Stimulated activated naive CD8-positive, alpha-beta T cell treated with anti-CD3 and anti-CD28 coated beads, Interleukin-15, amount 100 ng/mL, for 72 hours (primary cell): ENCODE measurements at regions not wholly inside any gene's neighbourhood (a gene's known extent, or its start where the extent isn't known, plus 50 kb on each side); places are given as distances from the start of the nearest gene placed in this dataset.

ENCODE experiments used
- ATAC-seq: fragments of 150-1000 bp; cut with Tn5 transposase; 2 replicates; pipeline ENCODE4 v1.10.0; 2021; ENCODE audit warnings: mild to moderate bottlenecking, moderate library complexity
- DNase-seq, 2 donors: peaks; one replicate each; pipeline ENCODE4 v3.0.0; 2021 to 2022
- H3K27ac Mint-ChIP-seq, 2 donors: one replicate each; pipeline ENCODE4 v1.8.0; 2022; ENCODE audit warnings: mild to moderate bottlenecking in 2 of 2, mixed read lengths in 2 of 2, moderate library complexity in 2 of 2
- H3K27me3 Mint-ChIP-seq: one replicate; pipeline ENCODE4 v1.8.0; 2022; ENCODE audit warnings: mixed read lengths
- H3K4me1 Mint-ChIP-seq: one replicate; pipeline ENCODE4 v1.8.0; 2022; ENCODE audit warnings: mild to moderate bottlenecking, mixed read lengths
- H3K4me3 Mint-ChIP-seq, 2 donors: one replicate each; pipeline ENCODE4 v1.8.0; 2022; ENCODE audit warnings: mild to moderate bottlenecking in 2 of 2, mixed read lengths in 2 of 2, moderate library complexity in 1 of 2
- H3K9me3 Mint-ChIP-seq, 2 donors: one replicate each; pipeline ENCODE4 v1.8.0; 2022; ENCODE audit warnings: mixed read lengths in 2 of 2

- ATAC-seq (no peak), DNase-seq (no peak)
- Mint-ChIP-seq H3K4me1 (peaks cover 14% of the 10 kb centered on the region), H3K27ac (no peak overlapping the region), H3K27me3 (no peaks in the 10 kb centered on the region), H3K4me3 (no peak overlapping the region), H3K9me3 (peaks cover 0 to 6% of the 10 kb centered on the region in 2 donors)
These were observed 117.4 kb upstream of the LPP start for GRCh38 chr3:188036375-188037194.

- Mint-ChIP-seq H3K9me3 (peaks cover 0 to 5% of the 10 kb centered on the region in 2 donors), H3K27ac (no peak overlapping the region), H3K4me1 (peaks cover 16% of the 10 kb centered on the region), H3K4me3 (no peak overlapping the region), H3K27me3 (peaks cover 4% of the 10 kb centered on the region)
- DNase-seq (no peak), ATAC-seq (no peak)
These were observed 116.7 kb upstream of the LPP start for GRCh38 chr3:188037195-188037718.

GRCh38 chr3:188037965-188038581 is 115.9 kb upstream of the LPP start:
- ATAC-seq (no peak), DNase-seq (no peak)
- H3K4me1 Mint-ChIP-seq: peaks cover 16% of the 10 kb centered on the region
- no peak overlapping the region for H3K4me3 Mint-ChIP-seq
- no peaks in the 10 kb centered on the region for H3K9me3 Mint-ChIP-seq
- peak overlapping the region in 1 of 2 donors; percentile 31 for H3K27ac Mint-ChIP-seq
- H3K27me3 Mint-ChIP-seq: peaks cover 7% of the 10 kb centered on the region

GRCh38 chr3:188041193-188041592 is 112.8 kb upstream of the LPP start:
- Mint-ChIP-seq H3K27me3 (peaks cover 7% of the 10 kb centered on the region), H3K27ac (no peak overlapping the region), H3K4me3 (no peak overlapping the region), H3K9me3 (no peaks in the 10 kb centered on the region), H3K4me1 (peaks cover 24% of the 10 kb centered on the region)
- ATAC-seq (peak; percentile 67), DNase-seq (no peak)

GRCh38 chr3:188041895-188042294 is 112.1 kb upstream of the LPP start:
- Mint-ChIP-seq H3K4me3 (no peak overlapping the region), H3K9me3 (no peaks in the 10 kb centered on the region), H3K4me1 (peaks cover 24% of the 10 kb centered on the region), H3K27ac (peak overlapping the region in 1 of 2 donors; percentile 36), H3K27me3 (peaks cover 7% of the 10 kb centered on the region)
- ATAC-seq (no peak), DNase-seq (no peak)

GRCh38 chr3:188042466-188042865 is 111.5 kb upstream of the LPP start:
- no peaks in the 10 kb centered on the region for H3K9me3 Mint-ChIP-seq
- peaks cover 24% of the 10 kb centered on the region for H3K4me1 Mint-ChIP-seq
- peaks cover 7% of the 10 kb centered on the region for H3K27me3 Mint-ChIP-seq
- no peak overlapping the region for H3K27ac Mint-ChIP-seq
- ATAC-seq (no peak), DNase-seq (no peak)
- no peak overlapping the region for H3K4me3 Mint-ChIP-seq

- ATAC-seq: peak; percentile 87
- H3K27me3 Mint-ChIP-seq: peaks cover 7% of the 10 kb centered on the region
These were observed 110.1 kb upstream of the LPP start for GRCh38 chr3:188043891-188044290.

GRCh38 chr3:188046561-188047211 is 107.3 kb upstream of the LPP start:
- Mint-ChIP-seq H3K27ac (no peak overlapping the region), H3K27me3 (peaks cover 7% of the 10 kb centered on the region), H3K4me1 (peaks cover 28% of the 10 kb centered on the region), H3K9me3 (no peaks in the 10 kb centered on the region), H3K4me3 (no peak overlapping the region)
- no peak for ATAC-seq
- DNase-seq: no peak

More at GRCh38 chr3:188043891-188044290, 110.1 kb upstream of the LPP start:
- H3K27ac Mint-ChIP-seq: no peak overlapping the region
- DNase-seq: peak in 1 of 2 donors; percentile 41
- H3K4me3 Mint-ChIP-seq: no peak overlapping the region
- no peaks in the 10 kb centered on the region for H3K9me3 Mint-ChIP-seq
- peaks cover 18% of the 10 kb centered on the region for H3K4me1 Mint-ChIP-seq

- H3K27ac Mint-ChIP-seq: no peak overlapping the region
- no peak overlapping the region for H3K4me3 Mint-ChIP-seq
- ATAC-seq (no peak), DNase-seq (no peak)
- peaks cover under 1% of the 10 kb centered on the region for H3K27me3 Mint-ChIP-seq
- no peaks in the 10 kb centered on the region for H3K9me3 Mint-ChIP-seq
- H3K4me1 Mint-ChIP-seq: peaks cover 34% of the 10 kb centered on the region
These were observed 106.4 kb upstream of the LPP start for GRCh38 chr3:188047536-188047935.

- Mint-ChIP-seq H3K27ac (peak overlapping the region in 1 of 2 donors; percentile 15), H3K4me3 (peak overlapping the region; percentile 23 to 41), H3K4me1 (peaks cover 34% of the 10 kb centered on the region), H3K27me3 (no peaks in the 10 kb centered on the region), H3K9me3 (no peaks in the 10 kb centered on the region)
- ATAC-seq (peak; percentile 88), DNase-seq (peak; percentile 17 to 38)
These were observed 104.1 kb upstream of the LPP start for GRCh38 chr3:188049606-188050530.

- no peaks in the 10 kb centered on the region for H3K9me3 Mint-ChIP-seq
- DNase-seq (no peak), ATAC-seq (no peak)
- peaks cover 34% of the 10 kb centered on the region for H3K4me1 Mint-ChIP-seq
- H3K27ac Mint-ChIP-seq: no peak overlapping the region
- H3K4me3 Mint-ChIP-seq: no peak overlapping the region
- H3K27me3 Mint-ChIP-seq: no peaks in the 10 kb centered on the region
These were observed 102.2 kb upstream of the LPP start for GRCh38 chr3:188051801-188052168.

GRCh38 chr3:188052169-188053035 is 101.6 kb upstream of the LPP start:
- Mint-ChIP-seq H3K27ac (peak overlapping the region in 1 of 2 donors; percentile 87), H3K4me1 (peaks cover 34% of the 10 kb centered on the region), H3K4me3 (no peak overlapping the region), H3K9me3 (no peaks in the 10 kb centered on the region), H3K27me3 (no peaks in the 10 kb centered on the region)
- DNase-seq (no peak), ATAC-seq (no peak)

GRCh38 chr3:188053036-188053340 is 101.0 kb upstream of the LPP start:
- no peak overlapping the region for H3K27ac Mint-ChIP-seq
- DNase-seq (no peak), ATAC-seq (no peak)
- no peaks in the 10 kb centered on the region for H3K9me3 Mint-ChIP-seq
- no peaks in the 10 kb centered on the region for H3K27me3 Mint-ChIP-seq
- H3K4me1 Mint-ChIP-seq: peaks cover 34% of the 10 kb centered on the region
- no peak overlapping the region for H3K4me3 Mint-ChIP-seq

GRCh38 chr3:188053710-188054380 is 100.1 kb upstream of the LPP start:
- Mint-ChIP-seq H3K27ac (no peak overlapping the region), H3K9me3 (no peaks in the 10 kb centered on the region), H3K27me3 (no peaks in the 10 kb centered on the region), H3K4me3 (no peak overlapping the region), H3K4me1 (peaks cover 34% of the 10 kb centered on the region)
- no peak for ATAC-seq
- no peak for DNase-seq
